HG02571 (cell line): ENCODE measurements at regions not wholly inside any gene's neighbourhood (a gene's known extent, or its start where the extent isn't known, plus 50 kb on each side); places are given as distances from the start of the nearest gene placed in this dataset.
"Not testable (repeated sequence)": the region's sequence is repeated elsewhere in the genome, so short reads cannot be mapped to it uniquely, and the experiment has no call there.

Experiments used
- ATAC-seq: cut with Tn5 transposase; IDR thresholded peaks from one replicate; pipeline ENCODE4 v1.9.1; 2021; ENCODE audit warnings: mild to moderate bottlenecking, moderate library complexity; ENCODE audit not compliant: unreplicated experiment

GRCh38 chr5:91499943-91500531 lies 116.9 kb upstream of the ARRDC3 start:
- ATAC-seq = no peak

GRCh38 chr5:91495699-91496098 lies 112.6 kb upstream of the ARRDC3 start:
- ATAC-seq = no peak

GRCh38 chr5:91494447-91494996 lies 111.4 kb upstream of the ARRDC3 start:
- ATAC-seq = no peak

GRCh38 chr5:91493086-91493485 lies 110.0 kb upstream of the ARRDC3 start:
- ATAC-seq = no peak

- ATAC-seq = no peak
Observed at GRCh38 chr5:91491229-91491628, 108.1 kb upstream of the ARRDC3 start.

- ATAC-seq = no peak
Observed at GRCh38 chr5:91490316-91490715, 107.2 kb upstream of the ARRDC3 start.

GRCh38 chr5:91487420-91487819 lies 104.3 kb upstream of the ARRDC3 start:
- no peak for ATAC-seq

- ATAC-seq = no peak
Observed at GRCh38 chr5:91486638-91487037, 103.5 kb upstream of the ARRDC3 start.

- no peak for ATAC-seq
Observed at GRCh38 chr5:91484662-91485061, 101.5 kb upstream of the ARRDC3 start.

- not testable (repeated sequence) for ATAC-seq
Observed at GRCh38 chr5:91479376-91479775, 96.3 kb upstream of the ARRDC3 start.

- ATAC-seq = no peak
Observed at GRCh38 chr5:91478096-91478495, 95.0 kb upstream of the ARRDC3 start.

GRCh38 chr5:91477408-91477807 lies 94.3 kb upstream of the ARRDC3 start:
- ATAC-seq = no peak

- no peak for ATAC-seq
Observed at GRCh38 chr5:91474201-91474600, 91.1 kb upstream of the ARRDC3 start.

- no peak for ATAC-seq
Observed at GRCh38 chr5:91472631-91473030, 89.5 kb upstream of the ARRDC3 start.

- no peak for ATAC-seq
Observed at GRCh38 chr5:91469517-91470165, 86.5 kb upstream of the ARRDC3 start.

GRCh38 chr5:91468651-91469422 lies 85.7 kb upstream of the ARRDC3 start:
- ATAC-seq = no peak

GRCh38 chr5:91464886-91465646 lies 81.9 kb upstream of the ARRDC3 start:
- ATAC-seq = no peak

- ATAC-seq = no peak
Observed at GRCh38 chr5:91457681-91458058, 74.6 kb upstream of the ARRDC3 start.

GRCh38 chr5:91456928-91457680 lies 74.0 kb upstream of the ARRDC3 start:
- ATAC-seq = no peak

GRCh38 chr5:91449083-91449482 lies 66.0 kb upstream of the ARRDC3 start:
- ATAC-seq = no peak
